ENCODE measurements at regions not wholly inside any gene's neighbourhood (a gene's known extent, or its start where the extent isn't known, plus 50 kb on each side); places are given as distances from the start of the nearest gene placed in this dataset.

GRCh38 chr10:133017203-133017601 is 70.5 kb upstream of the ADGRA1 start:
- no peak for TF ChIP-seq CTCF (conservative IDR thresholded peaks at IDR 0.05; ENCODE audit: control insufficient read depth, insufficient read depth, low read depth, low read length)
- DNase-seq (ENCODE audit: low read depth), result no peak
- H3K4me3 ChIP-seq (ENCODE audit: control insufficient read depth, low read depth, low read length), result no peak overlapping the region

- H3K4me3 ChIP-seq (ENCODE audit: control insufficient read depth, low read depth, low read length), result no peak overlapping the region
- no peak for DNase-seq (ENCODE audit: low read depth)
- TF ChIP-seq CTCF (conservative IDR thresholded peaks at IDR 0.05; ENCODE audit: control insufficient read depth, insufficient read depth, low read depth, low read length), result no peak
Measured at GRCh38 chr10:133016493-133017202, 71.1 kb upstream of the ADGRA1 start.

- no peak for DNase-seq (ENCODE audit: low read depth)
- no peak for TF ChIP-seq CTCF (conservative IDR thresholded peaks at IDR 0.05; ENCODE audit: control insufficient read depth, insufficient read depth, low read depth, low read length)
- no peak overlapping the region for H3K4me3 ChIP-seq (ENCODE audit: control insufficient read depth, low read depth, low read length)
Measured at GRCh38 chr10:133015816-133016462, 71.8 kb upstream of the ADGRA1 start.

- no peak for DNase-seq (ENCODE audit: low read depth)
- H3K4me3 ChIP-seq (ENCODE audit: control insufficient read depth, low read depth, low read length), result no peak overlapping the region
- TF ChIP-seq CTCF (conservative IDR thresholded peaks at IDR 0.05; ENCODE audit: control insufficient read depth, insufficient read depth, low read depth, low read length), result no peak
Measured at GRCh38 chr10:133015321-133015720, 72.4 kb upstream of the ADGRA1 start.

- no peak overlapping the region for H3K4me3 ChIP-seq (ENCODE audit: control insufficient read depth, low read depth, low read length)
- no peak for TF ChIP-seq CTCF (conservative IDR thresholded peaks at IDR 0.05; ENCODE audit: control insufficient read depth, insufficient read depth, low read depth, low read length)
- DNase-seq (ENCODE audit: low read depth), result no peak
Measured at GRCh38 chr10:133014416-133015210, 72.2 kb upstream of the CFAP46 start.

GRCh38 chr10:133013463-133013862 is 71.1 kb upstream of the CFAP46 start:
- no peak for DNase-seq (ENCODE audit: low read depth)
- no peak for TF ChIP-seq CTCF (conservative IDR thresholded peaks at IDR 0.05; ENCODE audit: control insufficient read depth, insufficient read depth, low read depth, low read length)
- no peak overlapping the region for H3K4me3 ChIP-seq (ENCODE audit: control insufficient read depth, low read depth, low read length)

All from fibroblast of mammary gland (primary cell).